Activated naive CD4-positive, alpha-beta T cell treated with anti-CD3 and anti-CD28 coated beads, Interleukin-2, amount 10 ng/mL, durations not matched to agents 7 days and 5 days (primary cell): ENCODE measurements at regions not wholly inside any gene's neighbourhood (a gene's known extent, or its start where the extent isn't known, plus 50 kb on each side); places are given as distances from the start of the nearest gene placed in this dataset.
"Not testable (repeated sequence)": the region's sequence is repeated elsewhere in the genome, so short reads cannot be mapped to it uniquely, and the experiment has no call there.

Experiments
- CTCF ChIA-PET: fragments of 350-600 bp; sonication (Branson Sonifier 250); formaldehyde crosslinking; loops from one replicate; lab custom pipeline; 2021; ENCODE audit warnings: antibody characterized with exemption; lab: Charles Lee
- DNase-seq: peaks from one replicate; pipeline ENCODE4 v3.0.0-alpha.2; 2020
- H3K27ac Mint-ChIP-seq: one replicate; pipeline ENCODE4 v1.8.0; 2021; ENCODE audit warnings: mild to moderate bottlenecking, moderate library complexity, mixed read lengths
- H3K27me3 Mint-ChIP-seq: one replicate; pipeline ENCODE4 v1.8.0; 2021; ENCODE audit warnings: mild to moderate bottlenecking, mixed read lengths
- H3K36me3 Mint-ChIP-seq: one replicate; pipeline ENCODE4 v1.8.0; 2021; ENCODE audit warnings: mixed read lengths
- H3K4me1 Mint-ChIP-seq: one replicate; pipeline ENCODE4 v1.8.0; 2021; ENCODE audit warnings: mixed read lengths
- H3K4me3 Mint-ChIP-seq: one replicate; pipeline ENCODE4 v1.8.0; 2021; ENCODE audit warnings: mild to moderate bottlenecking, moderate library complexity, mixed read lengths
- H3K9me3 Mint-ChIP-seq: one replicate; pipeline ENCODE4 v1.8.0; 2021; ENCODE audit warnings: mixed read lengths

GRCh38 chr10:28094121-28094520 lies 95.2 kb upstream of the ODAD2 start:
- peaks cover 2% of the 10 kb centered on the region for H3K9me3 Mint-ChIP-seq
- no peak for DNase-seq

GRCh38 chr10:28091913-28092312 lies 93.0 kb upstream of the ODAD2 start:
- Mint-ChIP-seq H3K9me3 (peaks cover 2% of the 10 kb centered on the region), H3K27me3 (no peaks in the 10 kb centered on the region), H3K4me1 (peaks cover 9% of the 10 kb centered on the region), H3K4me3 (no peak overlapping the region), H3K27ac (no peak overlapping the region), H3K36me3 (peaks cover 22% of the 10 kb centered on the region)
- CTCF ChIA-PET: no interaction called here
- DNase-seq: no peak

More at GRCh38 chr10:28094121-28094520, 95.2 kb upstream of the ODAD2 start:
- H3K36me3 Mint-ChIP-seq: peaks cover 5% of the 10 kb centered on the region
- H3K4me3 Mint-ChIP-seq: no peak overlapping the region
- no peaks in the 10 kb centered on the region for H3K27me3 Mint-ChIP-seq
- H3K4me1 Mint-ChIP-seq: no peaks in the 10 kb centered on the region
- CTCF ChIA-PET: no interaction called here
- H3K27ac Mint-ChIP-seq: no peak overlapping the region

DNA sequence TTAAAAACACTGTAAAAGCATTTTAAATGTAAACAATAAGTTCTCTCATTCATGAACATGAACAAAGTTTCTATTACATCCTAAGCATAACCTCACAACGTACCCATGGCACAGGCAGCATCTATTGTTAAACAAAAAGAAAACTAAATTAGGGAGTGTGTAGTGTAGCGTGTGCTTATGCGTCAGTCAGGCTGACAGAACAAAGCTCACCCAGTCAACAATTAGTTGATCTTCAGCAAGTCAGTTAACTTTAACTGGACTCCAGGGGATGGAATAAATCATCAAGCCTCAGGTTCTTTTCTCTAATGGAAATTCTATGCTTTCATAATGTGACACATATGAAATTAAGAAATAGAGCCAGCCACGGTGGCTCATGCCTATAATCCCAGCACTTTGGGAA lies 91.6 kb upstream of the ODAD2 start:
- DNase-seq: no peak
- Mint-ChIP-seq H3K36me3 (peaks cover 31% of the 10 kb centered on the region), H3K27me3 (no peaks in the 10 kb centered on the region), H3K4me3 (no peak overlapping the region), H3K4me1 (peaks cover 9% of the 10 kb centered on the region), H3K27ac (no peak overlapping the region), H3K9me3 (peaks cover 2% of the 10 kb centered on the region)
- CTCF ChIA-PET: interaction anchor here (0.7 kb wide), 1 partner anchor 197 kb away, joined by 3 read pairs; no protein-coding TSS in a partner anchor

DNA sequence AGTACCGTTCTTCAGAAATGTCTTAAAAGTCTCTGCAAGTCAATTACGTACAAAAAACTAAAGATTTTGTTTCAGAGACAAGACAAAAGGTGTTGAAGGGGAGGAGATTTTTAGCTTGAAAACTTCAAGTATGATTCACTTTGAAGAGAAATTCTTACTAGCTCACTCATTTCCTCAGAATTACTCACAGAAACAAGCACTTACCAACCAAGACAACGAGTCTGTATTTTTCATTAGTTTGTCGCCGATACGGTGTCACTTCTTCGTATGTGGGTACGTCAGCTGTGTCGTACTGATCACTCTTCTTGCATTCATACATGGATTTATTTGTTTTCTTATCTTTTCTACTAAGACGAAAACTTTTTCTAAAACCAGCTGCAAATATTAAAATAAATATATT lies 90.6 kb upstream of the ODAD2 start:
- H3K36me3 Mint-ChIP-seq: peaks cover 38% of the 10 kb centered on the region
- DNase-seq: no peak

DNA sequence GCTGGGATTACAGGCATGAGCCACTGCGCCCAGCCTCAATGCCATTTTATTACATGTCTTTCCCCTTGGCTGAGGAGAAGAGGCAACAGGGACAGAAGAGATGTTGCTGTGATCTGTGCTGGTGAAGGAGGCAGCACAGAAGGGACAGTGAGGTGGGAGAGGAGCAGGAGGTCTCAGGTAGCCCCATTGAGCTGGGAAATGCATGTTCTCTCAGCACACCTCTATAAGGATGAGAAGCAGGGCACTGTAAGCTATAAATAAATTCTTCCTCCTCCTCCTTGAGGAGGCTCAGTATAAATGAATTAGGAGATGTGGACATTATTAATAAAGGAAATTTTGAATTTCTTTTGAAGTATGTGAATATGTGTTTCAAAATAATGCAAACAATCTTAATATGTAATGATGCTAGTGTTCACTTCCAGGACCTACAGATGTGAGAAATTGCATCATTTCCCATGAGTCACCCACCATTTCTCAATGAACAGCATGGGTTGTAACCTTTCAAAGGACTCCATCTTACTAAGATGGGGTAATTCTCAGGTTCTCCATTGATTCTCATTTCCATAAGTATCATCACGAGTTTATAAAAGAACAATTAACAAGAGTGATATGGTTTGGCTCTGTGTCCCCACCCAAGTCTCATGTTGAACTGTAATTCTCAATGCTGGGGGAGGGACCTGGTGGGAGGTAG lies 88.9 kb upstream of the ODAD2 start:
- Mint-ChIP-seq H3K4me3 (no peak overlapping the region), H3K27me3 (no peaks in the 10 kb centered on the region), H3K27ac (peak overlapping the region; percentile 8), H3K9me3 (peaks cover 2% of the 10 kb centered on the region), H3K36me3 (peaks cover 41% of the 10 kb centered on the region), H3K4me1 (peaks cover 9% of the 10 kb centered on the region)
- CTCF ChIA-PET: no interaction called here
- no peak for DNase-seq

More for the DNA sequence above, 90.6 kb upstream of the ODAD2 start:
- CTCF ChIA-PET: no interaction called here
- Mint-ChIP-seq H3K4me1 (peaks cover 9% of the 10 kb centered on the region), H3K27me3 (no peaks in the 10 kb centered on the region), H3K4me3 (no peak overlapping the region), H3K27ac (no peak overlapping the region), H3K9me3 (peaks cover 2% of the 10 kb centered on the region)

DNA sequence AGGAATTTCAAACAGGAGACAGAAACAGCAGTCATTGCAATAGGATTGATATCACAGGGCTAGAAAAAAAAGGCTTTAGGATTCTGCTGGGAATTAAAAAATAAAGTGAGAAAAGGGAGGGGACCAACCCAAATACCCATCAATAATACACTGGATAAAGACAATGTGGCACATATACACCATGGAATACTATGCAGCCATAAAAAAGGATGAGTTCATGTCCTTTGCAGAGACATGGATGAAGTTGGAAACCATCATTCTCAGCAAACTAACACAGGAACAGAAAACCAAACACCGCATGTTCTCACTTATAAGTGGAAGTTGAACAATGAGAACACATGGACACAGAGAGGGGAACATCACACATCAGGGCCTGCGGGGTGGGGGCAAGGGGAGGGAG lies 86.9 kb upstream of the ODAD2 start:
- not testable (repeated sequence) for H3K27me3 Mint-ChIP-seq
- peaks cover 41% of the 10 kb centered on the region for H3K36me3 Mint-ChIP-seq

GRCh38 chr10:28082885-28083284 lies 84.0 kb upstream of the ODAD2 start:
- Mint-ChIP-seq H3K27me3 (no peaks in the 10 kb centered on the region), H3K27ac (no peak overlapping the region), H3K9me3 (no peaks in the 10 kb centered on the region), H3K4me3 (no peak overlapping the region), H3K4me1 (peaks cover 4% of the 10 kb centered on the region), H3K36me3 (peaks cover 27% of the 10 kb centered on the region)
- CTCF ChIA-PET: no interaction called here
- DNase-seq: no peak

More for the DNA sequence above, 86.9 kb upstream of the ODAD2 start:
- H3K9me3 Mint-ChIP-seq, H3K27ac Mint-ChIP-seq, CTCF ChIA-PET, DNase-seq, H3K4me1 Mint-ChIP-seq, H3K4me3 Mint-ChIP-seq: not testable (repeated sequence)

DNA sequence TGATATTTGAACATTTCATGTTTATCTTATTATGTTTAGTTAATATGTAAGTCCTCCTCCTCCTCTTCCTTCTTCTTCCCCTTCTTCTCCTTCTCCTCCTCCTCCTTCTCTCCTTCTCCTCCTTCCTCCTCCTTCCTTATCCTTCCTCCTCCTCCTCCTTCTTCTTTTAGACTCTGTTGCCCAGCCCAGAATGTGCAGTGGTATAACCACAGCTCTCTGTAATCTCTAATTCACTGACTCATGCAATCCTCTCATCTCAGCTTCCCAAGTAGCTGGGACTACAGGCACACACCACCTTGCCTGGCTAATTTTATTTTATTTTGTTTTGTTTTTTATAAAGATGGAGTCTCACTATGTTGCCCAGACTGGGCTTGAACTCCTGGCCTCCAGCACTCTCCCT lies 83.4 kb upstream of the ODAD2 start:
- H3K4me1 Mint-ChIP-seq: no peaks in the 10 kb centered on the region
- DNase-seq: no peak
- H3K27me3 Mint-ChIP-seq: no peaks in the 10 kb centered on the region
- H3K36me3 Mint-ChIP-seq: peaks cover 23% of the 10 kb centered on the region
- no peak overlapping the region for H3K27ac Mint-ChIP-seq
- H3K9me3 Mint-ChIP-seq: no peaks in the 10 kb centered on the region
- H3K4me3 Mint-ChIP-seq: no peak overlapping the region
- CTCF ChIA-PET: no interaction called here

- Mint-ChIP-seq H3K9me3 (no peaks in the 10 kb centered on the region), H3K27me3 (no peaks in the 10 kb centered on the region), H3K36me3 (peaks cover 5% of the 10 kb centered on the region), H3K27ac (no peak overlapping the region), H3K4me1 (no peaks in the 10 kb centered on the region), H3K4me3 (no peak overlapping the region)
- CTCF ChIA-PET: no interaction called here
- no peak for DNase-seq
Observed at GRCh38 chr10:28077889-28078288, 79.0 kb upstream of the ODAD2 start.

- H3K4me1 Mint-ChIP-seq: no peaks in the 10 kb centered on the region
- H3K9me3 Mint-ChIP-seq: no peaks in the 10 kb centered on the region
- no peak overlapping the region for H3K4me3 Mint-ChIP-seq
- CTCF ChIA-PET: no interaction called here
- no peaks in the 10 kb centered on the region for H3K27me3 Mint-ChIP-seq
- peaks cover 5% of the 10 kb centered on the region for H3K36me3 Mint-ChIP-seq
- H3K27ac Mint-ChIP-seq: no peak overlapping the region
- no peak for DNase-seq
Observed at GRCh38 chr10:28075424-28075823, 76.5 kb upstream of the ODAD2 start.

DNA sequence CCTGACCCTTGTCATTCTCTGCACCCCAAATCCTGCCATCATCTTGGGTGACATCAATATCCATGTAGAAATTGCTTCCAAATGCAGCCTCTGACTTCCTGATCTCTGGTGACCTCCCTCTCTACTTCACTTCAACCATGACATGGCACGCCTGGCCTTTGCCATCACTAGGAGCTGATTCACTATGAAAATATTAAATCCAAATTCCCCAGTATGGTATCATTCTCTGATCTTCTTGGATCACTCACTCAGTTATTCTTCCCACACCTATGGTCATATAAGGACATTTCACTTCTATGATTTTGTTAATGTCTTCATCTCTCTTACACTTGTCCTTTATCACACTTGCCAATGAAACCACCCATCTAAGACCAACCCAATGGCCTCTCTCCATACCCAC lies 73.7 kb upstream of the ODAD2 start:
- Mint-ChIP-seq H3K27ac (no peak overlapping the region), H3K9me3 (no peaks in the 10 kb centered on the region), H3K27me3 (no peaks in the 10 kb centered on the region), H3K4me3 (no peak overlapping the region), H3K4me1 (no peaks in the 10 kb centered on the region), H3K36me3 (peaks cover 11% of the 10 kb centered on the region)
- DNase-seq: no peak
- CTCF ChIA-PET: no interaction called here

DNA sequence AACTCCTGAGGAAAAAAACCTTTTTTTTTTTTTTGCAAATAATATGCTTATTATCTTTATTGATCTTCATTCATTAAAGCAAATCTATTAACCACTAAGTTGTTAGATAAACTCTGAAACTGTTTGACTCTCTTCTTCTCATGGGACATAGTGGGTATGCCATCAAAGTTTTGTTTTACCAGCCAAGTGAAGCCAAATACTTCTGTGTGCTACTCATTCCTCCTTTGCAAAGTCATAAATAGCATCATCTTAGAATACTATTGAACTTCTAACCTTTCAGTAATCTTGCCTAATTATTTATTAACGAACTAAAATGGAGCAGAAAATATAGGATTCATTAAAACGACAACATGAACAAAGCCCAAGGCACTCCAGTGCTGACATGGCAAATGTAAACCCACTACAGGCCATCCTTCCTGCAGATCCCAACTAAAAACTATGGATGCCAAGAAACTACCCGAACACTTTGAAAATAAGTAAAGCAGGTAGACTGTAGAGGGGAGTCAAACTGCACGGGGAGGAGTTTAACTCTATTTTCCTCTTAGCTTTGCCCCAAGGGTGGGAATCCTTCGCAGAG lies 61.2 kb upstream of the ODAD2 start:
- Mint-ChIP-seq H3K4me1 (no peaks in the 10 kb centered on the region), H3K4me3 (no peak overlapping the region), H3K36me3 (peaks cover 21% of the 10 kb centered on the region), H3K27ac (no peak overlapping the region), H3K9me3 (peaks cover 2% of the 10 kb centered on the region), H3K27me3 (no peaks in the 10 kb centered on the region)
- no peak for DNase-seq
- CTCF ChIA-PET: no interaction called here

DNA sequence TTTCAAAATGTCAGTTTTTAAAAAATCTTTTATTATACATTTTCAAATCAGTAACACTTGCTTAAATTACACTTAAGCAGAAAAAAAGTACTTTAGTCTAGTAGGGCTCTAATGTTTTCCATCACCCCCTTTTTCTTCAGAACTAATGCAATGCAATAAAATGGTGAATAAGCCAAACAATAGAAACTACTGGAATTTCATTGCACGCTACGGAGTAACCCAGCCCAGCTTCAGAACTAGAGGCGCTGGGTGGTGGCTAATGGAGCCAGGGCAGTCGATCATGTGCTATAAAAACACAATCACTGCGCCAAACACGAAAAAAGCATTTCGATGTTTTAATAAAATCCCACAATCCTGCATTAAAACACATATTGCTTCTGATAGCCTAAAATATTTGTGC lies 59.9 kb upstream of the ODAD2 start:
- H3K4me3 Mint-ChIP-seq: no peak overlapping the region
- H3K27me3 Mint-ChIP-seq: no peaks in the 10 kb centered on the region
- CTCF ChIA-PET: no interaction called here
- no peak overlapping the region for H3K27ac Mint-ChIP-seq
- H3K4me1 Mint-ChIP-seq: no peaks in the 10 kb centered on the region
- peaks cover 2% of the 10 kb centered on the region for H3K9me3 Mint-ChIP-seq
- peaks cover 23% of the 10 kb centered on the region for H3K36me3 Mint-ChIP-seq
- DNase-seq: no peak

- Mint-ChIP-seq H3K4me1 (no peaks in the 10 kb centered on the region), H3K27ac (no peak overlapping the region), H3K4me3 (no peak overlapping the region), H3K27me3 (no peaks in the 10 kb centered on the region), H3K9me3 (peaks cover 2% of the 10 kb centered on the region), H3K36me3 (peaks cover 25% of the 10 kb centered on the region)
- CTCF ChIA-PET: no interaction called here
- DNase-seq: no peak
Observed at GRCh38 chr10:28054228-28054860, 55.5 kb upstream of the ODAD2 start.

DNA sequence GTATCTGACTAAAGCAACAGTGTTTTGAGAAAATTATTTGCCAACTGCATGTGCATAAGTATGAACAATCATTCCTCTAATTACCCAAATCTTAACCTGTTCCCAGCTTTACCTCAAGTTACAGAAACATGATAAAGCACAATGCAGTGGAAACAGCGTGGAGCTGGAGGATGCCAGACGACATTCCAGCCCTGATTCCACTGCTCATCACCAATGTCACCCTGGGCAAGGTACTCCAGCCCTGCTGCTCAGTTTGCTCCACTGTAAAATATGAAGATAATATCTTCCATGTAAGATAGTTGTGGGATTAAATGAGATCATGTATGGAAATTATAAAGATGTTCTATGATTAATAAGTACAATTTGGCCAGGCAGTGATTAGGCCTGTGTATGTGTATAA lies 50.4 kb upstream of the ODAD2 start:
- H3K4me1 Mint-ChIP-seq: no peaks in the 10 kb centered on the region
- H3K36me3 Mint-ChIP-seq: peaks cover 4% of the 10 kb centered on the region
- CTCF ChIA-PET: no interaction called here
- H3K4me3 Mint-ChIP-seq: no peak overlapping the region
- no peak for DNase-seq
- no peak overlapping the region for H3K27ac Mint-ChIP-seq
- no peaks in the 10 kb centered on the region for H3K27me3 Mint-ChIP-seq
- H3K9me3 Mint-ChIP-seq: no peaks in the 10 kb centered on the region
